ENCODE measurements at regions not wholly inside any gene's neighbourhood (a gene's known extent, or its start where the extent isn't known, plus 50 kb on each side); places are given as distances from the start of the nearest gene placed in this dataset.
"Not testable (repeated sequence)": the region's sequence is repeated elsewhere in the genome, so short reads cannot be mapped to it uniquely, and the experiment has no call there.

- not testable (repeated sequence) for TF ChIP-seq CTCF (IDR thresholded peaks at IDR 0.05 in 2 of 3, conservative IDR thresholded peaks at IDR 0.05 in 1 of 3; ENCODE audit: borderline replicate concordance in 1 of 3, insufficient read depth in 1 of 3, low read depth in 2 of 3, low read length in 2 of 3); POLR2AphosphoS5 (IDR thresholded peaks at IDR 0.05; ENCODE audit: low read depth, low read length); EZH2 (IDR thresholded peaks at IDR 0.05); POLR2A (IDR thresholded peaks at IDR 0.05; ENCODE audit: borderline replicate concordance, extremely low read depth, insufficient read depth, insufficient read length); SP1 (IDR thresholded peaks at IDR 0.05; ENCODE audit: low read depth); FOSL1 (IDR thresholded peaks at IDR 0.05; ENCODE audit: low read depth); TCF7L2 (IDR thresholded peaks at IDR 0.05; ENCODE audit: borderline replicate concordance, extremely low read depth, insufficient read depth, insufficient read length); REST (IDR thresholded peaks at IDR 0.05; ENCODE audit: low read depth); CBX3 (IDR thresholded peaks at IDR 0.05; ENCODE audit: low read depth); RAD21 (IDR thresholded peaks at IDR 0.05; ENCODE audit: low read depth); YY1 (IDR thresholded peaks at IDR 0.05; ENCODE audit: extremely low read depth, insufficient replicate concordance, low read depth, low read length); EGR1 (IDR thresholded peaks at IDR 0.05; ENCODE audit: low read depth); CEBPB (IDR thresholded peaks at IDR 0.05; ENCODE audit: low read depth); EZH2phosphoT487 (IDR thresholded peaks at IDR 0.05; ENCODE audit: borderline replicate concordance)
These were observed 137.8 kb upstream of the DUSP22 start for GRCh38 chr6:154321-155092.

All from HCT116 (cell line).